Skeletal muscle satellite cell (primary cell): ENCODE measurements at regions not wholly inside any gene's neighbourhood (a gene's known extent, or its start where the extent isn't known, plus 50 kb on each side); places are given as distances from the start of the nearest gene placed in this dataset. TPM values are rescaled to one million over a fixed set of nuclear protein-coding genes. Genes with fewer than 3 reads are reported as not detected.

Experiments used
- H3K27me3 ChIP-seq: 2 replicates; pipeline ENCODE4 v1.7.0; 2013; ENCODE audit warnings: low read length; ENCODE audit not compliant: control insufficient read depth, insufficient read depth
- H3K36me3 ChIP-seq: 2 replicates; pipeline ENCODE4 v1.7.0; 2013; ENCODE audit warnings: mild to moderate bottlenecking, control low read depth, low read length; ENCODE audit not compliant: insufficient read depth
- H3K4me1 ChIP-seq: 2 replicates; pipeline ENCODE4 v1.7.0; 2013; ENCODE audit warnings: low read length; ENCODE audit not compliant: control insufficient read depth, insufficient read depth
- H3K4me2 ChIP-seq: 2 replicates; pipeline ENCODE4 v1.7.0; 2013; ENCODE audit warnings: mild to moderate bottlenecking, low read length
- H3K4me3 ChIP-seq: 2 replicates; pipeline ENCODE4 v1.7.0; 2013; ENCODE audit warnings: low read length
- H3K9ac ChIP-seq: 2 replicates; pipeline ENCODE4 v1.7.0; 2013; ENCODE audit warnings: mild to moderate bottlenecking, low read depth, low read length, moderate library complexity
- H3K9me3 ChIP-seq: replicated peaks from 2 replicates; pipeline ENCODE4 v1.7.0; 2013; ENCODE audit warnings: mild to moderate bottlenecking, control low read depth, low read length
- small RNA-seq: library from RNA; depleted of rRNA; stranded (forward); fragments of <200 nt; gene quantifications from one replicate; pipeline ENCODE3, GENCODE V24; 2012

DNA sequence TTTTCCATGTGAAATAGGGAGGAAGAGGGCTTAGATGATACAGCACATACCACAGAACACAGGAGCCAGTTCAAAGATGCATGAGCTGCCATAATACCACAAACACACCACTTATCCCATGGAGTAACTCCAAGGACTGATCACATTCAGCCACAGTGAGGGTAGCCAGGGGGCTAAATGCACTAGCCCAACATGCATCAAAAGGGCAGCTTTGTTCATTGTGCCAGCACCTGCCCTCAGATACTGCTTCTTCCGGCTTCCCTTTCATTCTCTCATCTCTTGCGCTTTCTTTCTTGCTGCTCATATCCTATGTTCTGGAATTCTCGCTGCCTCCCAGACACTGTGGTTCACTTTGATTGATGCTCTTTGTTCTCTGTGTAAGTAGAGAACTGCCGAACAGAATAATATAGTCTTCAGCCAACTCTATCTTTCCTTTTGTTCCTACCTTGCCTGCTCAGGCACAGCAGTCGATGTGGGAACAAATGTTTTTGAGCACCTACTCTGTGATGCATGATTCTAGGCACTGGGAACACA is 50.0 kb upstream of the SYT6 start:
- no peak overlapping the region for H3K4me2 ChIP-seq
- H3K9me3 ChIP-seq: no peaks in the 10 kb centered on the region
- no peaks in the 10 kb centered on the region for H3K4me1 ChIP-seq
- no peak overlapping the region for H3K9ac ChIP-seq
- no peak overlapping the region for H3K4me3 ChIP-seq
- no peaks in the 10 kb centered on the region for H3K36me3 ChIP-seq
- H3K27me3 ChIP-seq: peaks cover 69% of the 10 kb centered on the region

Small RNA genes in the stretch of these regions (small RNA-seq; reads per million reads assigned to genes)
- not detected for gene MRPL57P1
